Neural progenitor cell (in vitro differentiated cells): ENCODE measurements at regions not wholly inside any gene's neighbourhood (a gene's known extent, or its start where the extent isn't known, plus 50 kb on each side); places are given as distances from the start of the nearest gene placed in this dataset.
A peak's percentile ranks its signal among the peaks of the same experiment; 100 is the strongest.

ENCODE experiments used
- DNase-seq: peaks from one replicate; pipeline ENCODE4 v3.0.0-alpha.2; 2016; ENCODE audit warnings: low spot score
- H2AFZ ChIP-seq: fragments of 200-600 bp; sonication (generic); replicated peaks from 2 replicates; pipeline ENCODE4 v1.6.1; 2016; ENCODE audit warnings: antibody characterized with exemption
- H3F3A ChIP-seq: fragments of 200-600 bp; sonication (generic); 2 replicates; pipeline ENCODE4 v1.6.1; 2016; ENCODE audit warnings: antibody characterized with exemption, low read depth
- H3K27ac ChIP-seq: fragments of 200-600 bp; sonication (generic); 2 replicates; pipeline ENCODE4 v1.5.1; 2016; ENCODE audit warnings: mild to moderate bottlenecking
- H3K27me3 ChIP-seq: fragments of 200-600 bp; sonication (generic); 2 replicates; pipeline ENCODE4 v1.6.1; 2016; ENCODE audit warnings: mild to moderate bottlenecking, moderate library complexity
- H3K36me3 ChIP-seq: fragments of 200-600 bp; sonication (generic); 2 replicates; pipeline ENCODE4 v1.5.1; 2016
- H3K4me1 ChIP-seq: fragments of 200-600 bp; sonication (generic); 2 replicates; pipeline ENCODE4 v1.6.1; 2016; ENCODE audit warnings: mixed run types
- H3K4me2 ChIP-seq: fragments of 200-600 bp; sonication (generic); 2 replicates; pipeline ENCODE4 v1.6.1; 2016
- H3K4me3 ChIP-seq: fragments of 200-600 bp; sonication (generic); 2 replicates; pipeline ENCODE4 v1.5.1; 2016
- H3K79me2 ChIP-seq: fragments of 200-600 bp; sonication (generic); 2 replicates; pipeline ENCODE4 v1.6.1; 2016; ENCODE audit warnings: low read depth
- H3K9ac ChIP-seq: fragments of 200-600 bp; sonication (generic); 2 replicates; pipeline ENCODE4 v1.6.1; 2016
- H3K9me3 ChIP-seq: fragments of 200-600 bp; sonication (generic); 2 replicates; pipeline ENCODE4 v1.5.1; 2016; ENCODE audit warnings: low read depth
- H4K20me1 ChIP-seq: fragments of 200-600 bp; sonication (generic); 2 replicates; pipeline ENCODE4 v1.6.1; 2016; ENCODE audit warnings: low read depth
- H3K27ac Mint-ChIP-seq: 3 replicates; pipeline ENCODE4 v1.8.0; 2021; ENCODE audit warnings: mixed read lengths
- H3K27me3 Mint-ChIP-seq: 2 replicates; pipeline ENCODE4 v1.8.0; 2022; ENCODE audit warnings: low read depth, mild to moderate bottlenecking, inconsistent platforms, moderate library complexity, mixed read lengths; ENCODE audit not compliant: insufficient read depth
- H3K36me3 Mint-ChIP-seq: 3 replicates; pipeline ENCODE4 v1.8.0; 2021; ENCODE audit warnings: mixed read lengths
- H3K4me1 Mint-ChIP-seq: 3 replicates; pipeline ENCODE4 v1.8.0; 2021; ENCODE audit warnings: mixed read lengths
- H3K4me3 Mint-ChIP-seq: 3 replicates; pipeline ENCODE4 v1.8.0; 2021; ENCODE audit warnings: mild to moderate bottlenecking, moderate library complexity, mixed read lengths
- H3K9me3 Mint-ChIP-seq: 3 replicates; pipeline ENCODE4 v1.8.0; 2020; ENCODE audit warnings: mixed read lengths
- EZH2 ChIP-seq: fragments of 200-600 bp; sonication (generic); IDR thresholded peaks from 2 replicates; pipeline ENCODE4 v1.6.1; 2017; ENCODE audit warnings: antibody characterized with exemption, mild to moderate bottlenecking, moderate library complexity
- EZH2phosphoT487 ChIP-seq: fragments of 200-600 bp; sonication (generic); IDR thresholded peaks from 2 replicates; pipeline ENCODE4 v1.6.1; 2017; ENCODE audit warnings: antibody characterized with exemption
- TF ChIP-seq, protein P1 (sequence below): fragments of 200-600 bp; sonication (generic); IDR thresholded peaks from 2 replicates; pipeline ENCODE4 v1.5.1; 2017; ENCODE audit warnings: antibody characterized with exemption, mild to moderate bottlenecking

DNA sequence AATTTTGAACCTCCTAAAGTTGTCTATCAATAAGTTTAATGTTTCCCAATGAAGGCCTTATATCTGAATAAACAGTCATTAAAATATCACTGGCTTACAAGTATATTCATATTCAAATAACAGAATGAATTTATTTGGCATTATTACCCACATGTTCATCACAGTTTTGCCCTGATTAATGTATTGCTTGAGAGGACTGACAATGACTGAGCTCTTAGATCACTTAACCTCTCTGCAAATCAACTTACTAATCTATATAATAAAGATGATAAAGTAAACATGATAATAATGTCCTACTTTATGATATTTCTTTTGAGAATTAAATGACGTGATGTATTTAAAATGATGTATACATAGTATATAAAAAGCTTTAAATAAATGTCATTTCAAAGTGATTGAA, 532.0 kb upstream of the GBE1 start:
- no peaks in the 10 kb centered on the region for H3K27me3 Mint-ChIP-seq
- Histone ChIP-seq H3K4me1 (no peaks in the 10 kb centered on the region), H3F3A (no peaks in the 10 kb centered on the region), H2AFZ (no peak overlapping the region), H3K79me2 (no peaks in the 10 kb centered on the region), H3K9me3 (no peaks in the 10 kb centered on the region), H3K4me2 (no peak overlapping the region), H3K36me3 (no peaks in the 10 kb centered on the region), H3K4me3 (no peak overlapping the region), H4K20me1 (no peaks in the 10 kb centered on the region), H3K27me3 (no peaks in the 10 kb centered on the region), H3K27ac (no peak overlapping the region), H3K9ac (no peak overlapping the region)
- H3K4me1 Mint-ChIP-seq, result no peaks in the 10 kb centered on the region
- TF ChIP-seq, protein P1, sequence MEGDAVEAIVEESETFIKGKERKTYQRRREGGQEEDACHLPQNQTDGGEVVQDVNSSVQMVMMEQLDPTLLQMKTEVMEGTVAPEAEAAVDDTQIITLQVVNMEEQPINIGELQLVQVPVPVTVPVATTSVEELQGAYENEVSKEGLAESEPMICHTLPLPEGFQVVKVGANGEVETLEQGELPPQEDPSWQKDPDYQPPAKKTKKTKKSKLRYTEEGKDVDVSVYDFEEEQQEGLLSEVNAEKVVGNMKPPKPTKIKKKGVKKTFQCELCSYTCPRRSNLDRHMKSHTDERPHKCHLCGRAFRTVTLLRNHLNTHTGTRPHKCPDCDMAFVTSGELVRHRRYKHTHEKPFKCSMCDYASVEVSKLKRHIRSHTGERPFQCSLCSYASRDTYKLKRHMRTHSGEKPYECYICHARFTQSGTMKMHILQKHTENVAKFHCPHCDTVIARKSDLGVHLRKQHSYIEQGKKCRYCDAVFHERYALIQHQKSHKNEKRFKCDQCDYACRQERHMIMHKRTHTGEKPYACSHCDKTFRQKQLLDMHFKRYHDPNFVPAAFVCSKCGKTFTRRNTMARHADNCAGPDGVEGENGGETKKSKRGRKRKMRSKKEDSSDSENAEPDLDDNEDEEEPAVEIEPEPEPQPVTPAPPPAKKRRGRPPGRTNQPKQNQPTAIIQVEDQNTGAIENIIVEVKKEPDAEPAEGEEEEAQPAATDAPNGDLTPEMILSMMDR, result no peak
- TF ChIP-seq EZH2, result no peak
- no peak for TF ChIP-seq EZH2phosphoT487
- DNase-seq, result no peak
- no peak overlapping the region for H3K27ac Mint-ChIP-seq
- no peaks in the 10 kb centered on the region for H3K36me3 Mint-ChIP-seq
- no peak overlapping the region for H3K4me3 Mint-ChIP-seq
- no peaks in the 10 kb centered on the region for H3K9me3 Mint-ChIP-seq

DNA sequence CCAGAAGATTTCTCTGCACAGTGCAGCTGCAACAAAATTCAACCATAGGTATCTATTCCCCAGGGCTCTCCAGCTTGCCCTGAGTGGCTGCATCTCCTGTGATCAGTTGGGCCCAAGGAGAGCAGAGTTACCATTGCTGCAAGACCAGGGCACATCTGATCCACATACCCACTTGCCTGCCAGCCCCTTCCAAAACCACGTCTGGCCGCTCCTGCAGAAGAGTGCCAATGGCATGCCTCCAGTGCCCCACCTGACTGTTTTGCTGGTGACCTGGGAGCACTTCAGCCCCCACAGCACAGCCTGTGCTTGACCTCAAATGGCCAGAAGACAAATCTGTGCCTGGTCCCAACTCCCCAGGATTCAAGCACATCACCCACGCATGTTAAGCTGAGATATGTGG, 526.1 kb upstream of the GBE1 start:
- no peak for TF ChIP-seq EZH2
- TF ChIP-seq, protein P1, result no peak
- TF ChIP-seq EZH2phosphoT487, result no peak
- H3K27me3 Mint-ChIP-seq, result no peaks in the 10 kb centered on the region
- Histone ChIP-seq H3K36me3 (no peaks in the 10 kb centered on the region), H3K79me2 (no peaks in the 10 kb centered on the region), H3K9me3 (no peaks in the 10 kb centered on the region), H3K27ac (no peak overlapping the region), H4K20me1 (no peaks in the 10 kb centered on the region), H3F3A (no peaks in the 10 kb centered on the region), H3K4me2 (no peak overlapping the region), H3K4me3 (no peak overlapping the region), H3K27me3 (no peaks in the 10 kb centered on the region), H2AFZ (no peak overlapping the region), H3K9ac (no peak overlapping the region), H3K4me1 (no peaks in the 10 kb centered on the region)
- H3K27ac Mint-ChIP-seq, result no peak overlapping the region
- no peak for DNase-seq
- H3K4me1 Mint-ChIP-seq, result peaks cover 2% of the 10 kb centered on the region
- H3K9me3 Mint-ChIP-seq, result no peaks in the 10 kb centered on the region
- no peak overlapping the region for H3K4me3 Mint-ChIP-seq
- H3K36me3 Mint-ChIP-seq, result no peaks in the 10 kb centered on the region

DNA sequence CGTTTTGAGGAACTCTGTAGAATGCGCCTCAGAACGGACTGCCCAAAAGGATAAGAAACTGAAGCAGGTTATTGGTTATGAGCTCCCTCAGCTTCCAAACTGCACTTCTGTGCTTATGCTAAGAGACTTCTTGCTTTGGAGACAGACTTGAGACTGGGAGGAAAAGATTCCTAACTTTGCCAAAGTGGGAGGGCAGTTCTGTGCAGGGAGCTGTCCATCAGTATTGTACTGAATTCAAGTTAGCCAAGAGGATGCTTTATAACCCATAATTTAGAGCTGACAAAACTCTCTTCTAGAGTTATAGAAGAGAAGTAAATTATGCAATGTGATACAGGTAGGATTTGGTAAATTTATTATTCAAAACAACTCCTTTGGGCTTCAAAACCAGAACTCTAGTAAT, 519.8 kb upstream of the GBE1 start:
- H3K4me1 Mint-ChIP-seq, result peaks cover 2% of the 10 kb centered on the region
- TF ChIP-seq EZH2 (no peak), EZH2phosphoT487 (no peak)
- TF ChIP-seq, protein P1, result no peak

DNA sequence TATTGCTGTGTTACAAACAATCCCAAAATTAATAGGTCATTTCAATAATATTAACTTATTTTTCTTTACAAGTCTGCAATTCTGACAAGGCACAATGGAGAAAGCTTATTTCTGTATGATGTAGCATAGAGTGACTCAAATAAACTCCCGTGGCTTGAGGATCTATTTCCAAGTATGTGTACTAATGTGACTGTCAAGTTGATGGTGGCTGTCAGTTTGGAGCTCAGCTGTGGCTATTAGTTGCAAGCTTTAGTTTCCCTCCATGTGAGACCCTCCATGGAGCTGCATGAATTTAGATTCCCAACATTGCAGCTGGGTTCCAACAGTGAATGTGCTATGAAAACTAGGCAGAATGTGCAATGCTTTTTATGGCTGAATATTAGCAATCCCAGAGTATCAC, 515.5 kb upstream of the GBE1 start:
- no peaks in the 10 kb centered on the region for H3K36me3 ChIP-seq
- H3K9me3 ChIP-seq, result no peaks in the 10 kb centered on the region
- TF ChIP-seq, protein P1, result no peak
- no peak for TF ChIP-seq EZH2
- no peak for TF ChIP-seq EZH2phosphoT487
- no peaks in the 10 kb centered on the region for H4K20me1 ChIP-seq
- no peak overlapping the region for H3K27ac ChIP-seq
- Mint-ChIP-seq H3K4me3 (no peak overlapping the region), H3K36me3 (no peaks in the 10 kb centered on the region), H3K9me3 (peaks cover 3% of the 10 kb centered on the region), H3K27ac (no peak overlapping the region), H3K4me1 (no peaks in the 10 kb centered on the region), H3K27me3 (peaks cover 3% of the 10 kb centered on the region)
- no peak overlapping the region for H2AFZ ChIP-seq
- H3K27me3 ChIP-seq, result no peaks in the 10 kb centered on the region
- no peak for DNase-seq
- H3K4me3 ChIP-seq, result no peak overlapping the region
- no peaks in the 10 kb centered on the region for H3F3A ChIP-seq
- no peaks in the 10 kb centered on the region for H3K4me1 ChIP-seq
- no peak overlapping the region for H3K9ac ChIP-seq
- no peak overlapping the region for H3K4me2 ChIP-seq
- H3K79me2 ChIP-seq, result no peaks in the 10 kb centered on the region

More for the DNA sequence above, 519.8 kb upstream of the GBE1 start:
- no peaks in the 10 kb centered on the region for H3F3A ChIP-seq
- Mint-ChIP-seq H3K9me3 (no peaks in the 10 kb centered on the region), H3K36me3 (no peaks in the 10 kb centered on the region), H3K4me3 (no peak overlapping the region), H3K27ac (no peak overlapping the region), H3K27me3 (peaks cover 3% of the 10 kb centered on the region)
- H3K36me3 ChIP-seq, result no peaks in the 10 kb centered on the region
- H3K79me2 ChIP-seq, result no peaks in the 10 kb centered on the region
- no peak overlapping the region for H3K9ac ChIP-seq
- no peaks in the 10 kb centered on the region for H3K27me3 ChIP-seq
- H3K9me3 ChIP-seq, result no peaks in the 10 kb centered on the region
- no peak overlapping the region for H3K4me2 ChIP-seq
- no peak overlapping the region for H2AFZ ChIP-seq
- DNase-seq, result peak; percentile 32
- no peaks in the 10 kb centered on the region for H4K20me1 ChIP-seq
- no peak overlapping the region for H3K27ac ChIP-seq
- no peaks in the 10 kb centered on the region for H3K4me1 ChIP-seq
- H3K4me3 ChIP-seq, result no peak overlapping the region
